GM06990 (cell line): ENCODE measurements at regions not wholly inside any gene's neighbourhood (a gene's known extent, or its start where the extent isn't known, plus 50 kb on each side); places are given as distances from the start of the nearest gene placed in this dataset.

Experiments used
- DNase-seq: peaks from one replicate; pipeline ENCODE4 v3.0.0-alpha.2; 2011; ENCODE audit not compliant: insufficient read length; ENCODE audit errors: extremely low read depth
- H3K27me3 ChIP-seq: replicated peaks from 2 replicates; pipeline ENCODE4 v1.6.0; 2011; ENCODE audit warnings: low read length; ENCODE audit not compliant: control insufficient read depth, insufficient read depth
- H3K36me3 ChIP-seq: 2 replicates; pipeline ENCODE4 v1.5.1; 2011; ENCODE audit warnings: low read length; ENCODE audit not compliant: control insufficient read depth, insufficient read depth
- H3K4me3 ChIP-seq: replicated peaks from 2 replicates; pipeline ENCODE4 v1.5.1; 2011; ENCODE audit warnings: low read depth, mild to moderate bottlenecking, control low read depth, low read length
- CTCF ChIP-seq: IDR thresholded peaks from 2 replicates; pipeline ENCODE4 v1.5.1; 2011; ENCODE audit warnings: low read length, control low read depth, mild to moderate bottlenecking, inconsistent platforms; ENCODE audit not compliant: insufficient read depth, poor library complexity, severe bottlenecking

- no peak overlapping the region for H3K4me3 ChIP-seq
- no peaks in the 10 kb centered on the region for H3K27me3 ChIP-seq
- no peaks in the 10 kb centered on the region for H3K36me3 ChIP-seq
- no peak for DNase-seq
- no peak for TF ChIP-seq CTCF
These were observed 305.2 kb downstream of the CDH2 start for GRCh38 chr18:27871726-27872125.

DNA sequence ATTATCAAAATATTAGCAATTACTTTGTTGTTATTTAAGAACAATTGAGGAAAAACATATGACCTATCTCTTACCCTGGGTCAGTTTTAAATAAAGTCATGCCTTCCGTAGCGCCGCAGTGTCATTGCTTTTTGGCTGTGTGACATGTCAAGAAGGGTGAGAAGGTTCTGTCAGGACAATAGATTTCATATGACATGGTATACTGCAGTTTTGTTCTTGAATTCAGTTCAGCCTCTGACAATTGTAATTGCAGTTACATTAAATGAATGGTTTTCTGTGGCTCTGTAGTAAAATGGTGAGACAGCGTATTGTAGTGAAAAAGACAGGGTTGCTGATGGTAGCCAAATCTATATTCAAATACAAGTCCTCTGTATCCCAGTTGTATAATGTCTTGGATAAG lies 307.2 kb downstream of the CDH2 start:
- Histone ChIP-seq H3K4me3 (no peak overlapping the region), H3K27me3 (no peaks in the 10 kb centered on the region), H3K36me3 (no peaks in the 10 kb centered on the region)
- DNase-seq: no peak
- TF ChIP-seq CTCF: no peak

- no peaks in the 10 kb centered on the region for H3K27me3 ChIP-seq
- TF ChIP-seq CTCF: no peak
These were observed 311.5 kb downstream of the CDH2 start for GRCh38 chr18:27865431-27865830.

GRCh38 chr18:27863780-27864430 lies 313.0 kb downstream of the CDH2 start:
- no peak for DNase-seq
- H3K27me3 ChIP-seq: no peaks in the 10 kb centered on the region
- no peaks in the 10 kb centered on the region for H3K36me3 ChIP-seq
- TF ChIP-seq CTCF: no peak
- H3K4me3 ChIP-seq: no peak overlapping the region

More at GRCh38 chr18:27865431-27865830, 311.5 kb downstream of the CDH2 start:
- DNase-seq: no peak
- Histone ChIP-seq H3K36me3 (no peaks in the 10 kb centered on the region), H3K4me3 (no peak overlapping the region)

- Histone ChIP-seq H3K4me3 (no peak overlapping the region), H3K27me3 (no peaks in the 10 kb centered on the region), H3K36me3 (no peaks in the 10 kb centered on the region)
- TF ChIP-seq CTCF: no peak
- DNase-seq: no peak
These were observed 314.8 kb downstream of the CDH2 start for GRCh38 chr18:27862041-27862682.
